H9 (cell line): ENCODE measurements at regions not wholly inside any gene's neighbourhood (a gene's known extent, or its start where the extent isn't known, plus 50 kb on each side); places are given as distances from the start of the nearest gene placed in this dataset.

Source experiments
- DNase-seq: peaks from one replicate; pipeline ENCODE4 v3.0.0-alpha.2; 2017
- H2AFZ ChIP-seq: one replicate; pipeline ENCODE4 v1.6.1; 2013; ENCODE audit warnings: mild to moderate bottlenecking, low read length, control low read depth, moderate library complexity
- H2AK5ac ChIP-seq: 2 replicates; pipeline ENCODE4 v1.6.1; 2013; ENCODE audit warnings: low read length, control low read depth, mixed read lengths; ENCODE audit not compliant: insufficient read length
- H2BK120ac ChIP-seq: one replicate; pipeline ENCODE4 v1.6.1; 2013; ENCODE audit warnings: low read depth, mild to moderate bottlenecking, low read length, control low read depth, inconsistent platforms; ENCODE audit not compliant: poor library complexity, severe bottlenecking
- H2BK12ac ChIP-seq: 2 replicates; pipeline ENCODE4 v1.6.1; 2013; ENCODE audit warnings: low read length, control low read depth, mixed read lengths, low read depth; ENCODE audit not compliant: insufficient read length
- H2BK15ac ChIP-seq: 2 replicates; pipeline ENCODE4 v1.6.1; 2013; ENCODE audit warnings: low read depth, low read length, control low read depth
- H2BK20ac ChIP-seq: one replicate; pipeline ENCODE4 v1.6.1; 2013; ENCODE audit warnings: low read depth, mild to moderate bottlenecking, low read length, control low read depth, inconsistent platforms; ENCODE audit not compliant: poor library complexity, severe bottlenecking
- H2BK5ac ChIP-seq: 2 replicates; pipeline ENCODE4 v1.6.1; 2013; ENCODE audit warnings: low read length, control low read depth, mixed read lengths; ENCODE audit not compliant: insufficient read length
- H3K14ac ChIP-seq: 2 replicates; pipeline ENCODE4 v1.6.1; 2013; ENCODE audit warnings: low read length, control low read depth; ENCODE audit not compliant: insufficient read depth
- H3K18ac ChIP-seq: 2 replicates; pipeline ENCODE4 v1.6.1; 2013; ENCODE audit warnings: low read depth, mild to moderate bottlenecking, mixed read lengths, low read length, control low read depth; ENCODE audit not compliant: insufficient read length
- H3K23ac ChIP-seq: 2 replicates; pipeline ENCODE4 v1.6.1; 2013; ENCODE audit warnings: low read length, control low read depth, mixed read lengths, low read depth; ENCODE audit not compliant: insufficient read length
- H3K23me2 ChIP-seq: 2 replicates; pipeline ENCODE4 v1.6.1; 2013; ENCODE audit warnings: low read depth, mild to moderate bottlenecking, mixed read lengths, low read length, control low read depth; ENCODE audit not compliant: insufficient read length, poor library complexity, severe bottlenecking
- H3K27ac ChIP-seq: 2 replicates; pipeline ENCODE4 v1.5.1; 2013; ENCODE audit warnings: low read length, control low read depth, mixed read lengths, low read depth; ENCODE audit not compliant: insufficient read length
- H3K27me3 ChIP-seq: 2 replicates; pipeline ENCODE4 v1.6.1; 2013; ENCODE audit warnings: low read length, control low read depth, inconsistent platforms; ENCODE audit not compliant: insufficient read depth
- H3K4ac ChIP-seq: 2 replicates; pipeline ENCODE4 v1.6.1; 2013; ENCODE audit warnings: low read depth, mild to moderate bottlenecking, control low read depth, inconsistent platforms, low read length, moderate library complexity
- H3K4me1 ChIP-seq: 2 replicates; pipeline ENCODE4 v1.6.1; 2013; ENCODE audit warnings: low read length, control low read depth, inconsistent platforms; ENCODE audit not compliant: insufficient read depth
- H3K4me2 ChIP-seq: 2 replicates; pipeline ENCODE4 v1.6.1; 2013; ENCODE audit warnings: low read length, control low read depth, mixed read lengths; ENCODE audit not compliant: insufficient read length, insufficient read depth
- H3K56ac ChIP-seq: 2 replicates; pipeline ENCODE4 v1.6.1; 2013; ENCODE audit warnings: low read depth, mild to moderate bottlenecking, mixed read lengths, low read length, control low read depth; ENCODE audit not compliant: insufficient read length
- H3K79me1 ChIP-seq: 2 replicates; pipeline ENCODE4 v1.6.1; 2013; ENCODE audit warnings: low read depth, mild to moderate bottlenecking, moderate library complexity, low read length, control low read depth, inconsistent platforms; ENCODE audit not compliant: insufficient read depth, poor library complexity, severe bottlenecking
- H3K79me2 ChIP-seq: 2 replicates; pipeline ENCODE4 v1.6.1; 2013; ENCODE audit warnings: low read length, control low read depth, inconsistent platforms; ENCODE audit not compliant: insufficient read depth
- H3K9ac ChIP-seq: 2 replicates; pipeline ENCODE4 v1.6.1; 2013; ENCODE audit warnings: low read length, control low read depth, mixed read lengths; ENCODE audit not compliant: insufficient read length; ENCODE audit errors: extremely low read depth
- H3K9me3 ChIP-seq: one replicate; pipeline ENCODE4 v1.6.1; 2013; ENCODE audit warnings: low read depth, low read length, inconsistent platforms; ENCODE audit not compliant: control insufficient read depth
- H3T11ph ChIP-seq: one replicate; pipeline ENCODE4 v1.6.1; 2013; ENCODE audit warnings: mild to moderate bottlenecking, low read length, control low read depth, inconsistent platforms
- H4K20me1 ChIP-seq: one replicate; pipeline ENCODE4 v1.6.1; 2013; ENCODE audit not compliant: control insufficient read depth, insufficient read length, insufficient read depth
- H4K5ac ChIP-seq: 2 replicates; pipeline ENCODE4 v1.6.1; 2013; ENCODE audit warnings: low read depth, mild to moderate bottlenecking, mixed read lengths, low read length, control low read depth; ENCODE audit not compliant: insufficient read length
- H4K8ac ChIP-seq: replicated peaks from 2 replicates; pipeline ENCODE4 v1.6.1; 2013; ENCODE audit warnings: low read length, control low read depth, mixed read lengths, low read depth; ENCODE audit not compliant: insufficient read length
- H4K91ac ChIP-seq: 2 replicates; pipeline ENCODE4 v1.6.1; 2013; ENCODE audit warnings: low read depth, mild to moderate bottlenecking, moderate library complexity, mixed read lengths, low read length, control low read depth; ENCODE audit not compliant: insufficient read length
- H3K27ac Mint-ChIP-seq, 3 experiments: 2 replicates in 2 of 3; 3 replicates in 1 of 3; pipeline ENCODE4 v1.8.0; 2020 to 2021; ENCODE audit warnings: mixed read lengths in 3 of 3, mild to moderate bottlenecking in 1 of 3, moderate library complexity in 1 of 3
- H3K27me3 Mint-ChIP-seq: 2 replicates; pipeline ENCODE4 v1.8.0; 2021; ENCODE audit warnings: low read depth, mild to moderate bottlenecking, moderate library complexity, mixed read lengths
- H3K36me3 Mint-ChIP-seq, 3 experiments: 2 replicates in 2 of 3; 3 replicates in 1 of 3; pipeline ENCODE4 v1.8.0; 2020 to 2021; ENCODE audit warnings: low read depth in 3 of 3, mixed read lengths in 3 of 3; ENCODE audit not compliant: insufficient read depth in 1 of 3
- H3K4me1 Mint-ChIP-seq, 2 experiments: 2 replicates each; pipeline ENCODE4 v1.8.0; 2020; ENCODE audit warnings: mixed read lengths in 2 of 2
- H3K4me3 Mint-ChIP-seq, 2 experiments: 2 replicates in 1 of 2; 3 replicates in 1 of 2; pipeline ENCODE4 v1.8.0; 2020 to 2021; ENCODE audit warnings: mild to moderate bottlenecking in 2 of 2, mixed read lengths in 2 of 2, moderate library complexity in 1 of 2
- H3K9me3 Mint-ChIP-seq, 2 experiments: 2 replicates in 1 of 2; 3 replicates in 1 of 2; pipeline ENCODE4 v1.8.0; 2020; ENCODE audit warnings: mild to moderate bottlenecking in 2 of 2, mixed read lengths in 2 of 2, moderate library complexity in 1 of 2
- CTCF ChIP-seq: fragments of 200-600 bp; sonication (generic); conservative IDR thresholded peaks from 3 replicates; pipeline ENCODE4 v1.8.0; 2021; ENCODE audit warnings: antibody characterized with exemption, mild to moderate bottlenecking
- WGBS: extraction: QIAGEN DNeasy Blood & Tissue Kit; methylation state at CpG from one replicate; pipeline ENCODE4 v1.1.7; 2013; ENCODE audit warnings: missing lambda C conversion rate, low lambda C conversion rate, mixed read lengths; ENCODE audit not compliant: insufficient read length; ENCODE audit errors: extremely low coverage; 5-methylcytosine and 5-hydroxymethylcytosine counted together

GRCh38 chr17:62870552-62870971 is 62.4 kb upstream of the MARCHF10 start:
- Histone ChIP-seq H2BK12ac (no peak overlapping the region), H2BK5ac (no peak overlapping the region), H3K23me2 (no peaks in the 10 kb centered on the region), H4K5ac (no peak overlapping the region), H4K8ac (no peak overlapping the region), H3K27ac (no peak overlapping the region), H3K18ac (peak overlapping the region; percentile 59), H3T11ph (peak overlapping the region; percentile 71), H3K9ac (no peak overlapping the region), H4K20me1 (no peaks in the 10 kb centered on the region), H2AK5ac (no peak overlapping the region), H2BK15ac (no peak overlapping the region), H3K79me1 (no peaks in the 10 kb centered on the region), H3K79me2 (no peaks in the 10 kb centered on the region), H3K4me2 (no peak overlapping the region), H4K91ac (no peak overlapping the region), H3K14ac (peak overlapping the region; percentile 2; the same call in 1 of the 2 replicates), H3K27me3 (no peaks in the 10 kb centered on the region), H2BK120ac (peak overlapping the region; percentile 0), H2BK20ac (no peak overlapping the region), H3K4ac (no peak overlapping the region; the same call in 1 of the 2 replicates), H3K56ac (no peak overlapping the region), H3K23ac (no peak overlapping the region), H2AFZ (no peak overlapping the region), H3K4me1 (0 out of 2 replicates have a peak, but pooled peaks cover 3% of the 10 kb centered on the region), H3K9me3 (no peaks in the 10 kb centered on the region)
- H3K9me3 Mint-ChIP-seq = no peaks in the 10 kb centered on the region
- peak; percentile 47 for DNase-seq
- peak overlapping the region in 1 of 2 experiments; percentile 6; a peak in 1 of 5 replicates for H3K4me3 Mint-ChIP-seq
- H3K36me3 Mint-ChIP-seq = no peaks in the 10 kb centered on the region
- peak overlapping the region in 1 of 3 experiments; percentile 82; a peak in 2 of 7 replicates for H3K27ac Mint-ChIP-seq
- H3K4me1 Mint-ChIP-seq = peaks cover 15 to 17% of the 10 kb centered on the region in 2 experiments
- peaks cover 2% of the 10 kb centered on the region; the same call in 1 of the 2 replicates for H3K27me3 Mint-ChIP-seq
- TF ChIP-seq CTCF = no peak
- no CpG with 5 or more reads among the region's 8 CpGs for WGBS
